ENCODE measurements at regions not wholly inside any gene's neighbourhood (a gene's known extent, or its start where the extent isn't known, plus 50 kb on each side); places are given as distances from the start of the nearest gene placed in this dataset.

DNA sequence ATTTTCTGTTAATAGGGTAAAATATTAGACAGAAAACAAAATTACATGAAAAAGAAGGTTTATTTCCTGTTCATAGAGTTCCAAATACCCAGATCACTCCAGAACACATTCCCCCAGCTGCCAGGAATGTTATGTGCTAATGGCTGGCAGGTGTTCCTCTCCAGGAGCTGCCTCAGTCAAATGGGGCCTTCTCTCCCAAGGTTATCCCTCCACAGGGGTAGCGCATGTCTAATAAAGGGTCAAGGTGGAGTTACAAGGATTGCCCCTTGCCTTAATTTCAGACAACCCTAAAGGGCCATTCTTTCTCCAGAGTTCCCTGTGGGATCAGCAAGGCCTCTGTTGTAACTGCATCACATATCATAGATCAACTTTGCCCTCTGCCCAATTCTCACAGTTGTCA lies 148.6 kb upstream of the PLPPR1 start:
- no peaks in the 10 kb centered on the region for H3K9me3 ChIP-seq
- H3K27me3 ChIP-seq: no peaks in the 10 kb centered on the region
- no peak overlapping the region for H3K27ac ChIP-seq
- 88 to 96% methylated on average over 1 of the region's 1 CpG for WGBS, 2 donors
- no peak for DNase-seq
- no peaks in the 10 kb centered on the region for H3K36me3 ChIP-seq
- no peak overlapping the region for H3K4me3 ChIP-seq
- intact Hi-C loops (cut with DNase I): no loop called here
- TF ChIP-seq, protein P1, sequence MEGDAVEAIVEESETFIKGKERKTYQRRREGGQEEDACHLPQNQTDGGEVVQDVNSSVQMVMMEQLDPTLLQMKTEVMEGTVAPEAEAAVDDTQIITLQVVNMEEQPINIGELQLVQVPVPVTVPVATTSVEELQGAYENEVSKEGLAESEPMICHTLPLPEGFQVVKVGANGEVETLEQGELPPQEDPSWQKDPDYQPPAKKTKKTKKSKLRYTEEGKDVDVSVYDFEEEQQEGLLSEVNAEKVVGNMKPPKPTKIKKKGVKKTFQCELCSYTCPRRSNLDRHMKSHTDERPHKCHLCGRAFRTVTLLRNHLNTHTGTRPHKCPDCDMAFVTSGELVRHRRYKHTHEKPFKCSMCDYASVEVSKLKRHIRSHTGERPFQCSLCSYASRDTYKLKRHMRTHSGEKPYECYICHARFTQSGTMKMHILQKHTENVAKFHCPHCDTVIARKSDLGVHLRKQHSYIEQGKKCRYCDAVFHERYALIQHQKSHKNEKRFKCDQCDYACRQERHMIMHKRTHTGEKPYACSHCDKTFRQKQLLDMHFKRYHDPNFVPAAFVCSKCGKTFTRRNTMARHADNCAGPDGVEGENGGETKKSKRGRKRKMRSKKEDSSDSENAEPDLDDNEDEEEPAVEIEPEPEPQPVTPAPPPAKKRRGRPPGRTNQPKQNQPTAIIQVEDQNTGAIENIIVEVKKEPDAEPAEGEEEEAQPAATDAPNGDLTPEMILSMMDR (IDR thresholded peaks at IDR 0.05): no peak
- TF ChIP-seq EP300 (IDR thresholded peaks at IDR 0.05) (no peak), POLR2A (IDR thresholded peaks at IDR 0.05) (no peak), POLR2AphosphoS5 (IDR thresholded peaks at IDR 0.05) (no peak)
- H3K4me1 ChIP-seq: no peaks in the 10 kb centered on the region

DNA sequence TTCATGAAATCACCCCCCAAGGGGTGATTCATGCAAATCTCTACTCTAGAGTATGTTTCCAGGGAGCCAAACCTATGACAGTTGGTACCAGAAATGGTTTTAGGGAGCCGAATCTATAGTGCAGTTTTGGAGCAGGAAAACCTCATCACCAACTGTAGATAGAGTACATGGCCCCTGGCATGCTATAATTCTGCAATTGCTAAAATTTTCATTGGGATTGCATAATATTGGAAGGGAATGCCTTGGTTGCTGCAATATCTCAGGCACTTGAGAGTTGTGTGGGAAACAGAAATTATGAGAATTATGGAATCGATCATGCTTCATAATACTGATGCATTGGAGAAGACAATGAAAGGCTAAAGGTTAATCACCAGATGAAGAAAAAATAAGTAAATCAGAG lies 148.2 kb upstream of the PLPPR1 start:
- no peak overlapping the region for H3K4me3 ChIP-seq
- TF ChIP-seq POLR2AphosphoS5 (IDR thresholded peaks at IDR 0.05) (no peak), EP300 (IDR thresholded peaks at IDR 0.05) (no peak), POLR2A (IDR thresholded peaks at IDR 0.05) (no peak)
- TF ChIP-seq, protein P1 (IDR thresholded peaks at IDR 0.05): no peak
- WGBS, 2 donors: 90 to 94% methylated on average over 2 of the region's 2 CpGs

DNA sequence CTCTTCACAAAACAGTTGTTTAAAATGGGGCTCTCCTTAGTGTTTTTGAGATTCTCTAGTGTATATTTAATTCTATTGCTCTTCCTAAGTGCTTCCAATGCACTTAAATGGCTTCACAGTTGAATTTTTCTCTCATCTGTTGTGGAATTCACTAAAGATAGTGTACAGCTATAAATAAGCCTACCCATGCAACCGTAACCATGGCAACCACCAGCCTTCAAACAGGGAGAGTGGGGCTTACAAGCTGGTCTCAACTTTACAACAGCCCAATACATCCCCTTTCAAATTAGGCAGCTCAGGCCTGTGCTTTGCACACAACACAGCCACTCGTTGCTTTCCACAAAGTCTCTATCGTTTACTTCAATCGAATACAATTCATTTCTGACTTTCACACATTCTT lies 144.0 kb upstream of the PLPPR1 start:
- intact Hi-C loops (cut with DNase I): no loop called here
- Histone ChIP-seq H3K27me3 (no peaks in the 10 kb centered on the region), H3K27ac (no peak overlapping the region), H3K4me3 (no peak overlapping the region), H3K9me3 (no peaks in the 10 kb centered on the region), H3K36me3 (no peaks in the 10 kb centered on the region), H3K4me1 (no peaks in the 10 kb centered on the region)
- 58 to 62% methylated on average over 4 of the region's 4 CpGs for WGBS, 2 donors
- TF ChIP-seq, protein P1 (IDR thresholded peaks at IDR 0.05): no peak
- TF ChIP-seq POLR2AphosphoS5 (IDR thresholded peaks at IDR 0.05): no peak
- TF ChIP-seq EP300 (IDR thresholded peaks at IDR 0.05): no peak
- TF ChIP-seq POLR2A (IDR thresholded peaks at IDR 0.05): no peak
- DNase-seq: no peak

More for the DNA sequence above, 148.2 kb upstream of the PLPPR1 start:
- intact Hi-C loops (cut with DNase I): no loop called here
- H3K36me3 ChIP-seq: no peaks in the 10 kb centered on the region
- H3K27ac ChIP-seq: no peak overlapping the region
- no peaks in the 10 kb centered on the region for H3K27me3 ChIP-seq
- H3K9me3 ChIP-seq: no peaks in the 10 kb centered on the region
- no peak for DNase-seq
- no peaks in the 10 kb centered on the region for H3K4me1 ChIP-seq

DNA sequence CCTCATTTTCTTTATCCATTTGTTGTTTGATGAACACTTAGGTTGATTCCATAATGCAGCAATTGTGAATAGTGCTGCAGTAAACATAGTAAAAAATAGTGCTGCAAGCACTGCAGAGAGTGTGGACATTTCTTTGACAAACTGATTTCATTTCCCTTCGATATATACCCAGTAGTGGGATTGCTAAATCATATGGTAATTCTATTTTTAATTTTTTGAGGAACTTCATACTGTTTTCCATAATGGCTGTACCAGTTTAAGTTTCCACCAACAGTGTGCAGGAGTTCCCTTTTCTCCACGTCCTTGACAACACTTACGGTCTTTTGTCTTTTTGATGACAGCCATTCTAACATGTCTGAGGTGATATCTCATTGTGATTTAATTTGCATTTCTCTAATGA lies 138.2 kb upstream of the PLPPR1 start:
- H3K9me3 ChIP-seq: no peaks in the 10 kb centered on the region
- no peak overlapping the region for H3K27ac ChIP-seq
- TF ChIP-seq POLR2AphosphoS5 (IDR thresholded peaks at IDR 0.05) (no peak), POLR2A (IDR thresholded peaks at IDR 0.05) (no peak), EP300 (IDR thresholded peaks at IDR 0.05) (no peak)
- TF ChIP-seq, protein P1 (IDR thresholded peaks at IDR 0.05): no peak
- no peaks in the 10 kb centered on the region for H3K36me3 ChIP-seq
- WGBS, 2 donors: 56 to 72% methylated on average over 3 of the region's 3 CpGs
- H3K4me3 ChIP-seq: no peak overlapping the region
- H3K27me3 ChIP-seq: no peaks in the 10 kb centered on the region
- intact Hi-C loops (cut with DNase I): no loop called here
- H3K4me1 ChIP-seq: no peaks in the 10 kb centered on the region
- DNase-seq: no peak

DNA sequence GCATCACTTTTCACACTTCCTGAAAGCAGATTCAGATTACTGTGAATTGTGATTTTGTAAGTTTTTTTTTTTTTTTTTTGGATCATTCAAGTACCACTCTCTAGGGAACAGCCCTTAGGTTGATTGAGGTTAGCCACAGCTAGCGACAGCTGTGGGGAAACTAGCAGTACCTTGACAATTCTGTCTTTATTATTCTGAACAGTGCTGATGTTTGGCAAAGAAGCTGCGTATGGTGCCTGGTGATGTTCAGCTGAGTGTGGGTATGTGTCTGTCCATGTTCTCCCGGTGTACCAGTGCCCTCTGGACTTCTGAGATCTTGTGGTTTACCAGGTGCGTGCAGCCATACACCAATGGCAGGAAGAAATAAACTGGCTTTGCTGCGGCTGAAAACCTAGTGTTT lies 117.3 kb upstream of the PLPPR1 start:
- no peak for TF ChIP-seq POLR2A (IDR thresholded peaks at IDR 0.05)
- TF ChIP-seq POLR2AphosphoS5 (IDR thresholded peaks at IDR 0.05): no peak
- TF ChIP-seq, protein P1 (IDR thresholded peaks at IDR 0.05): no peak
- no peak for TF ChIP-seq EP300 (IDR thresholded peaks at IDR 0.05)
- 73 to 77% methylated on average over 5 of the region's 5 CpGs for WGBS, 2 donors
- intact Hi-C loops (cut with DNase I): no loop called here

More for the DNA sequence above, 117.3 kb upstream of the PLPPR1 start:
- Histone ChIP-seq H3K27ac (no peak overlapping the region), H3K4me1 (no peaks in the 10 kb centered on the region), H3K4me3 (no peak overlapping the region), H3K9me3 (no peaks in the 10 kb centered on the region), H3K36me3 (no peaks in the 10 kb centered on the region), H3K27me3 (no peaks in the 10 kb centered on the region)
- no peak for DNase-seq
